ENCODE measurements at regions not wholly inside any gene's neighbourhood (a gene's known extent, or its start where the extent isn't known, plus 50 kb on each side); places are given as distances from the start of the nearest gene placed in this dataset.
"Not testable (repeated sequence)": the region's sequence is repeated elsewhere in the genome, so short reads cannot be mapped to it uniquely, and the experiment has no call there.

- not testable (repeated sequence) for TF ChIP-seq IRF2 (CRISPR knock-in tag; IDR thresholded peaks at IDR 0.05; ENCODE audit: borderline replicate concordance, low read depth); CTCF (IDR thresholded peaks at IDR 0.05); STAT6 (CRISPR knock-in tag; conservative IDR thresholded peaks at IDR 0.05; ENCODE audit: low read depth)
- TF ChIP-seq, protein P1, sequence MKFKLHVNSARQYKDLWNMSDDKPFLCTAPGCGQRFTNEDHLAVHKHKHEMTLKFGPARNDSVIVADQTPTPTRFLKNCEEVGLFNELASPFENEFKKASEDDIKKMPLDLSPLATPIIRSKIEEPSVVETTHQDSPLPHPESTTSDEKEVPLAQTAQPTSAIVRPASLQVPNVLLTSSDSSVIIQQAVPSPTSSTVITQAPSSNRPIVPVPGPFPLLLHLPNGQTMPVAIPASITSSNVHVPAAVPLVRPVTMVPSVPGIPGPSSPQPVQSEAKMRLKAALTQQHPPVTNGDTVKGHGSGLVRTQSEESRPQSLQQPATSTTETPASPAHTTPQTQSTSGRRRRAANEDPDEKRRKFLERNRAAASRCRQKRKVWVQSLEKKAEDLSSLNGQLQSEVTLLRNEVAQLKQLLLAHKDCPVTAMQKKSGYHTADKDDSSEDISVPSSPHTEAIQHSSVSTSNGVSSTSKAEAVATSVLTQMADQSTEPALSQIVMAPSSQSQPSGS (CRISPR knock-in tag; IDR thresholded peaks at IDR 0.05; ENCODE audit: borderline replicate concordance, low read depth): not testable (repeated sequence)
Observed at GRCh38 chr2:89213811-89214210, 522.3 kb downstream of the RPIA start.
